ENCODE measurements at regions not wholly inside any gene's neighbourhood (a gene's known extent, or its start where the extent isn't known, plus 50 kb on each side); places are given as distances from the start of the nearest gene placed in this dataset.

DNA sequence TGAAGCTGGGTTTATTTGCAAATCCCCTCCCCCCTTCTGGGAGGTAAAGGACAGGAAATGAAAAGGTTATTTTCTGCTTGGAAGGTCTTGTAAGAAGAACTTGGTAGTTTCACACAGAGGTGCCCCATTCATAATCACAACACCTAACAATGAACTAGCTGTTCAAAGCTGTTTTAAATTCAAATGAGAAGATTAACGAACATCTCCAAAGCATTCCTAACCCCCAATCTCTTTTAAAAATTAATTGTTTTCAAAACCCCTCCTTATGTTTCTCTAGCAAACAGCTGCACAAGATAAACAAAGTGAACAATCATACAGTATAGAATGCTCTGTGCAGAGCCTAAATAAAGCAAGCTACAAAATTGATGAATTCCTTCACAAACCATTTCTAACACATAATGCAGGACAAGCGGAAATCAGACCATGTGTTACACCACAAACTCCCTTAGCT is 271.4 kb downstream of the SATB2 start:
- no peak for TF ChIP-seq POLR2A (IDR thresholded peaks at IDR 0.05)
- TF ChIP-seq, protein P1, sequence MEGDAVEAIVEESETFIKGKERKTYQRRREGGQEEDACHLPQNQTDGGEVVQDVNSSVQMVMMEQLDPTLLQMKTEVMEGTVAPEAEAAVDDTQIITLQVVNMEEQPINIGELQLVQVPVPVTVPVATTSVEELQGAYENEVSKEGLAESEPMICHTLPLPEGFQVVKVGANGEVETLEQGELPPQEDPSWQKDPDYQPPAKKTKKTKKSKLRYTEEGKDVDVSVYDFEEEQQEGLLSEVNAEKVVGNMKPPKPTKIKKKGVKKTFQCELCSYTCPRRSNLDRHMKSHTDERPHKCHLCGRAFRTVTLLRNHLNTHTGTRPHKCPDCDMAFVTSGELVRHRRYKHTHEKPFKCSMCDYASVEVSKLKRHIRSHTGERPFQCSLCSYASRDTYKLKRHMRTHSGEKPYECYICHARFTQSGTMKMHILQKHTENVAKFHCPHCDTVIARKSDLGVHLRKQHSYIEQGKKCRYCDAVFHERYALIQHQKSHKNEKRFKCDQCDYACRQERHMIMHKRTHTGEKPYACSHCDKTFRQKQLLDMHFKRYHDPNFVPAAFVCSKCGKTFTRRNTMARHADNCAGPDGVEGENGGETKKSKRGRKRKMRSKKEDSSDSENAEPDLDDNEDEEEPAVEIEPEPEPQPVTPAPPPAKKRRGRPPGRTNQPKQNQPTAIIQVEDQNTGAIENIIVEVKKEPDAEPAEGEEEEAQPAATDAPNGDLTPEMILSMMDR (IDR thresholded peaks at IDR 0.05), result no peak
